GM18873 (cell line): ENCODE measurements at regions not wholly inside any gene's neighbourhood (a gene's known extent, or its start where the extent isn't known, plus 50 kb on each side); places are given as distances from the start of the nearest gene placed in this dataset.

Experiments used
- ATAC-seq: cut with Tn5 transposase; IDR thresholded peaks from one replicate; pipeline ENCODE4 v1.9.1; 2021; ENCODE audit warnings: mild to moderate bottlenecking, moderate library complexity, moderate number of reproducible peaks; ENCODE audit not compliant: unreplicated experiment, low FRiP score

- no peak for ATAC-seq
Measured at GRCh38 chr7:156005202-156005691, 193.0 kb upstream of the SHH start.

GRCh38 chr7:156004265-156005201, 192.3 kb upstream of the SHH start:
- no peak for ATAC-seq

GRCh38 chr7:156003220-156004162, 191.2 kb upstream of the SHH start:
- ATAC-seq = no peak

- no peak for ATAC-seq
Measured at GRCh38 chr7:156002362-156003066, 190.3 kb upstream of the SHH start.

- ATAC-seq = no peak
Measured at GRCh38 chr7:156001496-156002260, 189.4 kb upstream of the SHH start.

- ATAC-seq = no peak
Measured at GRCh38 chr7:156000601-156001396, 188.5 kb upstream of the SHH start.

- no peak for ATAC-seq
Measured at GRCh38 chr7:155999631-156000489, 187.6 kb upstream of the SHH start.

- no peak for ATAC-seq
Measured at GRCh38 chr7:155998766-155999630, 186.7 kb upstream of the SHH start.

- ATAC-seq = no peak
Measured at GRCh38 chr7:155998328-155998691, 186.0 kb upstream of the SHH start.

GRCh38 chr7:155997431-155998327, 185.4 kb upstream of the SHH start:
- no peak for ATAC-seq

GRCh38 chr7:155996718-155997280, 184.5 kb upstream of the SHH start:
- no peak for ATAC-seq

GRCh38 chr7:155995183-155995612, 182.9 kb upstream of the SHH start:
- no peak for ATAC-seq

- no peak for ATAC-seq
Measured at GRCh38 chr7:155994279-155994811, 182.1 kb upstream of the SHH start.

- ATAC-seq = no peak
Measured at GRCh38 chr7:155993420-155994278, 181.4 kb upstream of the SHH start.

GRCh38 chr7:155992974-155993373, 180.7 kb upstream of the SHH start:
- no peak for ATAC-seq
